Activated B cell treated with CpG ODN at 0.5 μM for 24 hours (primary cell): ENCODE measurements at regions not wholly inside any gene's neighbourhood (a gene's known extent, or its start where the extent isn't known, plus 50 kb on each side); places are given as distances from the start of the nearest gene placed in this dataset.
"Not testable (repeated sequence)": the region's sequence is repeated elsewhere in the genome, so short reads cannot be mapped to it uniquely, and the experiment has no call there.

Source experiments
- ATAC-seq: fragments of 200-7000 bp; cut with Tn5 transposase; one replicate; pipeline ENCODE4 v1.10.0; 2021; ENCODE audit warnings: low read depth, mild to moderate bottlenecking, moderate library complexity
- CTCF ChIA-PET: fragments of 350-600 bp; sonication (Branson Sonifier 250); formaldehyde crosslinking; loops from one replicate; lab custom pipeline; 2021; ENCODE audit warnings: antibody characterized with exemption; lab: Charles Lee
- POLR2A ChIA-PET: fragments of 350-600 bp; sonication (Branson Sonifier 250); formaldehyde crosslinking; loops from one replicate; lab custom pipeline; 2021; ENCODE audit warnings: antibody characterized with exemption; lab: Charles Lee
- DNase-seq: peaks from one replicate; pipeline ENCODE4 v3.0.0; 2022
- H3K27ac Mint-ChIP-seq: one replicate; pipeline ENCODE4 v1.8.0; 2020; ENCODE audit warnings: mixed read lengths
- H3K27me3 Mint-ChIP-seq: one replicate; pipeline ENCODE4 v1.8.0; 2021; ENCODE audit warnings: mixed read lengths
- H3K36me3 Mint-ChIP-seq: one replicate; pipeline ENCODE4 v1.8.0; 2021; ENCODE audit warnings: low read depth, mixed read lengths
- H3K4me1 Mint-ChIP-seq: one replicate; pipeline ENCODE4 v1.8.0; 2021; ENCODE audit warnings: mixed read lengths
- H3K4me3 Mint-ChIP-seq: one replicate; pipeline ENCODE4 v1.8.0; 2020; ENCODE audit warnings: mild to moderate bottlenecking, mixed read lengths
- H3K9me3 Mint-ChIP-seq: one replicate; pipeline ENCODE4 v1.8.0; 2020; ENCODE audit warnings: mixed read lengths
- intact Hi-C: fragments of 100-400 bp; cut with micrococcal nuclease; formaldehyde crosslinking; loops from one replicate; pipeline ENCODE4 v1.15.1; 2024
- TF ChIP-seq, protein P1 (sequence below): fragments of 200-600 bp; IDR thresholded peaks from one replicate; pipeline ENCODE4 v1.8.0; 2022; ENCODE audit warnings: antibody characterized with exemption, mild to moderate bottlenecking

DNA sequence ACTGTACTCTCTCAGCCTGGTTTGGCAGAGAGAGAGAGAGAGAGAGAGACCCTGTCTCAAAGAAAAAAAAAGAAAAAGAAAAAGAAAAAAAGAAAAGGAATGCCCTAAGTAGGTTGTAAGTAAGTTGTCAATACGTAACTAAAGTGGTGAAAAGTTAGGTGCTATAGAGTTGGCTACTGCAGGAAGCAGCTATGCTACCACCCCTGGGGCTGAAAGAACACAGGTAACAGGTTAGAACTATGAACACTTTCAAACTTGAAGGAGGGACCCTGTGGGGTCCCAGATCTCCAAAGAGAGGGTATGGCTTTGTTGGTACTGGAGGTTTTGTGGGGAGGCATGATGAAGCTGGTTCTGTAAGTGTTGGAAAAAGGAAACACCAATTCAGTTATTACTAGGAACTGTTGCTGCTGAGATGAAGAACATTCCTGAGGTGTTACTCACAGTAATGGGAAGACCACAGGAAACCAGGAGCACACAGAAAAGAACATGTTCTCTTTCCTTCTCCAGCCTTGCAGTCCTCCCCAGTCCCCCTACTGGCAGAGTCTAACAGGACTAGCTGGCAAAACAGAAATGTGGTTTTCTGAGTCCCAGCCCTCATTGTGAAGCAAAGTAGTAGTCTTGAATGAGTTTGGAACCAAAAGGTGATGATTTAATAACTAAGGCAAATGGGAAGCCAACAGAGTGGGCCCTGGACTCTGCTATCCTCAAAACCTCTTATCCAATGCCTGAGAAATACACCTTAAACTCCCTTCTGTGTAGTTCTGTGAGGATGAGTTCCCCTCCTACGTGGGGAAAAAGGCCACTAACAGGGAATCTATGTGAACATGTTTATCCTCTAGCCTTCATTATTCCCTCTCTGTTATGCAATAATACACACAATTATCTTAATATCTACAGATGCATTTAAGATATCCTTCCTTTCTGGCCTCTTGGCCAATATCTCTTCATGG lies 427.0 kb upstream of the DDI1 start:
- intact Hi-C loops = no loop called here
- no peaks in the 10 kb centered on the region for H3K9me3 Mint-ChIP-seq
- CTCF ChIA-PET = interaction anchor here (1.2 kb wide), 1 partner anchor 9 kb away, joined by 4 read pairs; no protein-coding TSS in a partner anchor

DNA sequence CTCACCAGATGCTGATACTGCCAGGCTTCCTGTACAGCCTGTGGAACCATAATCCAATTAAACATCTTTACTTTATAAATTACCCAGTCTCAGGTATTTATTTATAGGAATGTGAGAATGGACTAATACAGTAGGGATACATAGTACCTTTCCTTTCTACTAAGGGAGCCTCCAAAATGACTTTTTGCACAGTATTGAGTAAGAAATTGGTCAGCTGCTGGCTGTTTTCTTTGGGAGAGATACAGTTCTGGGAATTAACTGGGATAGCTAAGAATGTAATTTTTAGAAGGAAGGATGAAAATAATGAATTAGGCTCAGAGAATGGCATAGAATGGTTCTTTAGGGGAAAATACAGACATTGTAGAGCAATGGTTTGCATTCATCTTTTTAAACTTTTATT lies 426.0 kb upstream of the DDI1 start:
- no peak for ATAC-seq
- Mint-ChIP-seq H3K4me1 (no peaks in the 10 kb centered on the region), H3K27me3 (no peaks in the 10 kb centered on the region), H3K36me3 (no peaks in the 10 kb centered on the region), H3K27ac (no peak overlapping the region), H3K9me3 (no peaks in the 10 kb centered on the region), H3K4me3 (no peak overlapping the region)
- no peak for DNase-seq
- POLR2A ChIA-PET = no interaction called here
- TF ChIP-seq, protein P1, sequence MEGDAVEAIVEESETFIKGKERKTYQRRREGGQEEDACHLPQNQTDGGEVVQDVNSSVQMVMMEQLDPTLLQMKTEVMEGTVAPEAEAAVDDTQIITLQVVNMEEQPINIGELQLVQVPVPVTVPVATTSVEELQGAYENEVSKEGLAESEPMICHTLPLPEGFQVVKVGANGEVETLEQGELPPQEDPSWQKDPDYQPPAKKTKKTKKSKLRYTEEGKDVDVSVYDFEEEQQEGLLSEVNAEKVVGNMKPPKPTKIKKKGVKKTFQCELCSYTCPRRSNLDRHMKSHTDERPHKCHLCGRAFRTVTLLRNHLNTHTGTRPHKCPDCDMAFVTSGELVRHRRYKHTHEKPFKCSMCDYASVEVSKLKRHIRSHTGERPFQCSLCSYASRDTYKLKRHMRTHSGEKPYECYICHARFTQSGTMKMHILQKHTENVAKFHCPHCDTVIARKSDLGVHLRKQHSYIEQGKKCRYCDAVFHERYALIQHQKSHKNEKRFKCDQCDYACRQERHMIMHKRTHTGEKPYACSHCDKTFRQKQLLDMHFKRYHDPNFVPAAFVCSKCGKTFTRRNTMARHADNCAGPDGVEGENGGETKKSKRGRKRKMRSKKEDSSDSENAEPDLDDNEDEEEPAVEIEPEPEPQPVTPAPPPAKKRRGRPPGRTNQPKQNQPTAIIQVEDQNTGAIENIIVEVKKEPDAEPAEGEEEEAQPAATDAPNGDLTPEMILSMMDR = no peak
- intact Hi-C loops = no loop called here
- CTCF ChIA-PET = interaction anchor here (0.6 kb wide), 1 partner anchor 671 kb away, joined by 4 read pairs; no protein-coding TSS in a partner anchor

More for the DNA sequence above, 427.0 kb upstream of the DDI1 start:
- TF ChIP-seq, protein P1 = no peak
- no peak for ATAC-seq
- Mint-ChIP-seq H3K36me3 (no peaks in the 10 kb centered on the region), H3K27me3 (no peaks in the 10 kb centered on the region), H3K27ac (no peak overlapping the region), H3K4me1 (no peaks in the 10 kb centered on the region), H3K4me3 (no peak overlapping the region)
- no peak for DNase-seq
- POLR2A ChIA-PET = no interaction called here

DNA sequence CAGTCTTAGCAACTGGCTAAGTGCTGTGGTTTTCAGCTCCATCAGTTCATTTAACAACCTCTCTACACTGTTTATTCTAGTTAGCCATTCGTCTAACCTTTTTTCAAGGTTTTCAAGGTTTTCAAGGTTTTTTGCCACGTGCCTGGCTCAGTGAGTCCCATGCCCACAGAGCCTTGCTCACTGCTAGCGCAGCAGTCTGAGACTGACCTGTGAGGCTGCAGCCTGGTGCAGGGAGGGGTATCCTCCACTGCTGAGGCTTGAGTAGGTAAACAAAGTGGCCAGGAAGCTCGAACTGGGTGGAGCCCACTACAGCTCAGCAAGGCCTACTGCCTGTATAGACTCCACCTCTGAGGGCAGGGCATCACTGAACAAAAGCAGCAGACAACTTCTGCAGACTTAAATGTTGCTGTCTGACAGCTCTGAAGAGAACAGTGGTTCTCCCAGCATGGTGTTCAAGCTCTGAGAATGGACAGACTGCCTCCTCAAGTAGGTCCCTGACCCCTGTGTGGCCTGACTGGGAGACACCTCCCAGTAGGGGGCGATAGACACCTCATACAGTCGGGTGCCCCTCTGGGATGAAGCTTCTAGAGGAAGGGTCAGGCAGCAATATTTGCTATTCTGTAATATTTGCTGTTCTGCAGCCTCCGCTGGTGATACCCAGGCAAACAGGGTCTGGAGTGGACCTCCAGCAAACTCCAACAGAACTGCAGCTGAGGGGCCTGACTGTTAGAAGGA lies 424.7 kb upstream of the DDI1 start:
- H3K4me1 Mint-ChIP-seq, ATAC-seq, H3K4me3 Mint-ChIP-seq, H3K9me3 Mint-ChIP-seq, H3K36me3 Mint-ChIP-seq, H3K27me3 Mint-ChIP-seq, H3K27ac Mint-ChIP-seq, POLR2A ChIA-PET, intact Hi-C loops, DNase-seq: not testable (repeated sequence)
- CTCF ChIA-PET = interaction anchor here (1.4 kb wide), 1 partner anchor 11 kb away, joined by 3 read pairs; no protein-coding TSS in a partner anchor

DNA sequence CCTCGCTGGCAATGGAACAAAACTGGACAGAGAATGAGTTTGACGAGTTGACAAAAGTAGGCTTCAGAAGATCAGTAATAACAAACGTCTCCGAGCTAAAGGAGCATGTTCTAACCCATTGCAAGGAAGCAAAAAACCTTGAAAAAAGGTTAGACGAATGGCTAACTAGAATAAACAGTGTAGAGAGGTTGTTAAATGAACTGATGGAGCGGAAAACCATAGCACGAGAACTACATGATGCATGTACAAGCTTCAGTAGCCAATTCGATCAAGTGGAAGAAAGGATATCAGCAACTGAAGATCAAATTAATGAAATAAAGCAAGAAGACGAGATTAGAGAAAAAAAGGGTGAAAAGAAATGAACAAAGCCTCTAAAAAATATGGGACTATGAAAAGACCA lies 424.0 kb upstream of the DDI1 start:
- H3K27me3 Mint-ChIP-seq, POLR2A ChIA-PET, H3K4me3 Mint-ChIP-seq, ATAC-seq, H3K9me3 Mint-ChIP-seq, H3K27ac Mint-ChIP-seq, H3K4me1 Mint-ChIP-seq, DNase-seq, intact Hi-C loops, H3K36me3 Mint-ChIP-seq: not testable (repeated sequence)
- CTCF ChIA-PET = interaction anchor here (1.4 kb wide), 1 partner anchor 12 kb away, joined by 3 read pairs; no protein-coding TSS in a partner anchor

DNA sequence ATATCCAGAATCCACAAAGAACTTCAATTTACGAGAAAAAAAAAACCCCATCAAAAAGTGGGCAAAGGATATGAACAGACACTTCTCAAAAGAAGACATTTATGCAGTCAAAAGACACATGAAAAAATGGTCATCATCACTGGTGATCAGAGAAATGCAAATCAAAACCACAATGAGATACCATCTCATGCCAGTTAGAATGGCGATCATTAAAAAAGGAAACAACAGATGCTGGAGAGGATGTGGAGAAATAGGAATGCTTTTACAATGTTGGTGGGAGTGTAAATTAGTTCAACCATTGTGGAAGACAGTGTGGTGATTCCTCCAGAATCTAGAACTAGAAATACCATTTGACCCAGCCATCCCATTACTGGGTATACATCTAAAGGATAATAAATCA lies 419.9 kb upstream of the DDI1 start:
- CTCF ChIA-PET, H3K9me3 Mint-ChIP-seq, H3K4me3 Mint-ChIP-seq, DNase-seq, H3K36me3 Mint-ChIP-seq, intact Hi-C loops, H3K27me3 Mint-ChIP-seq, H3K4me1 Mint-ChIP-seq, ATAC-seq, POLR2A ChIA-PET, H3K27ac Mint-ChIP-seq: not testable (repeated sequence)

DNA sequence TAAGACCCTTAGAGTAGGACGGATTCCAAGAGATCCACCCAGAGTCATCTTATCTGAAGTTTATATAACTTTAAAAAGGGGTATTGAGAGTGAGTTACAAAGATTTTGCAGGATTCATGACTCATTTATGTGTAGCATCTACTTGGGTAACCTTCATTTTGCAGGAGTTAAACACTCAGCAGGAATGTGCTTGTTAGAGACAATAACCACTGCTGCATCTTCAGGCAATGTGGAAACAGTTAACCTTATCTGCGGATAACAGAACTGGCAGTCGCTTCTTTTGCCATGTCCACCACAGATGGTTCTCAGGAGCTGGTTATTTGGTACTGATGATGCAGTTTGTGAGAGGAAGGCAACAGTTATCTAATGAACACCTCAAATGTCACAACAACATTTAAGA lies 417.9 kb upstream of the DDI1 start:
- H3K36me3 Mint-ChIP-seq = no peaks in the 10 kb centered on the region

More for the DNA sequence above, 417.9 kb upstream of the DDI1 start:
- H3K27ac Mint-ChIP-seq = no peak overlapping the region
- no peak overlapping the region for H3K4me3 Mint-ChIP-seq
- H3K9me3 Mint-ChIP-seq = no peaks in the 10 kb centered on the region
- intact Hi-C loops = no loop called here
- no peaks in the 10 kb centered on the region for H3K4me1 Mint-ChIP-seq
- POLR2A ChIA-PET = interaction anchor here (0.7 kb wide), 1 partner anchor 64 kb away, joined by 5 read pairs; no protein-coding TSS in a partner anchor
- CTCF ChIA-PET = no interaction called here
- TF ChIP-seq, protein P1 = no peak
- ATAC-seq (no peak), DNase-seq (no peak)
- H3K27me3 Mint-ChIP-seq = no peaks in the 10 kb centered on the region
